Epithelial cell of proximal tubule (primary cell): ENCODE measurements at regions not wholly inside any gene's neighbourhood (a gene's known extent, or its start where the extent isn't known, plus 50 kb on each side); places are given as distances from the start of the nearest gene placed in this dataset.

Source experiments
- DNase-seq: peaks from one replicate; pipeline ENCODE4 v3.0.0-alpha.2; 2011; ENCODE audit warnings: low read depth
- H3K4me3 ChIP-seq: 2 replicates; pipeline ENCODE4 v1.5.1; 2011; ENCODE audit warnings: low read depth, mild to moderate bottlenecking, low read length
- TF ChIP-seq, protein P1 (sequence below): conservative IDR thresholded peaks from 2 replicates; pipeline ENCODE4 v1.5.1; 2012; ENCODE audit warnings: low read depth, mild to moderate bottlenecking, low read length

DNA sequence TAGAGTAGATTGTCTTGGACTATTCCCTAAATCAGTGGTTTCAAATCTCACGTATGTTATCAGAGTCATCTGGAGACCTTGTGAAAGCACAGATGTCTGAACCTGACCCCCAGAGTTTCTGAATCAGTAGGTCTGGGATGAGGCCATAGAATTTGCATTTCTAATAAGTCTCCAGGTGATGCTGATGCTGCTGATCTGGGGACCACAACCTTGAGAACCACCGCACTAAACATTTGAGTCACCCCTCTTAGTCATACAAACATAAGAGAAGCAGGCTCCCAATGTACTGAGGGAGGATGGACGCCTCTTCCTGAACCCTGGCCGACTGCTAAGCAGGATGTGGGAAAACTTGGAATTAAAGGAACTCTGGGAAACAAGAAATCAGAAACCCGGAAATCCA lies 187.8 kb upstream of the PRDM1 start:
- DNase-seq, result no peak
- no peak overlapping the region for H3K4me3 ChIP-seq
- TF ChIP-seq, protein P1, sequence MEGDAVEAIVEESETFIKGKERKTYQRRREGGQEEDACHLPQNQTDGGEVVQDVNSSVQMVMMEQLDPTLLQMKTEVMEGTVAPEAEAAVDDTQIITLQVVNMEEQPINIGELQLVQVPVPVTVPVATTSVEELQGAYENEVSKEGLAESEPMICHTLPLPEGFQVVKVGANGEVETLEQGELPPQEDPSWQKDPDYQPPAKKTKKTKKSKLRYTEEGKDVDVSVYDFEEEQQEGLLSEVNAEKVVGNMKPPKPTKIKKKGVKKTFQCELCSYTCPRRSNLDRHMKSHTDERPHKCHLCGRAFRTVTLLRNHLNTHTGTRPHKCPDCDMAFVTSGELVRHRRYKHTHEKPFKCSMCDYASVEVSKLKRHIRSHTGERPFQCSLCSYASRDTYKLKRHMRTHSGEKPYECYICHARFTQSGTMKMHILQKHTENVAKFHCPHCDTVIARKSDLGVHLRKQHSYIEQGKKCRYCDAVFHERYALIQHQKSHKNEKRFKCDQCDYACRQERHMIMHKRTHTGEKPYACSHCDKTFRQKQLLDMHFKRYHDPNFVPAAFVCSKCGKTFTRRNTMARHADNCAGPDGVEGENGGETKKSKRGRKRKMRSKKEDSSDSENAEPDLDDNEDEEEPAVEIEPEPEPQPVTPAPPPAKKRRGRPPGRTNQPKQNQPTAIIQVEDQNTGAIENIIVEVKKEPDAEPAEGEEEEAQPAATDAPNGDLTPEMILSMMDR, result no peak

GRCh38 chr6:105897131-105897530 lies 189.0 kb upstream of the PRDM1 start:
- no peak for DNase-seq
- TF ChIP-seq, protein P1, result no peak
- H3K4me3 ChIP-seq, result no peak overlapping the region

- H3K4me3 ChIP-seq, result no peak overlapping the region
- DNase-seq, result no peak
- TF ChIP-seq, protein P1, result no peak
Observed at GRCh38 chr6:105896821-105897095, 189.4 kb upstream of the PRDM1 start.

- H3K4me3 ChIP-seq, result no peak overlapping the region
- TF ChIP-seq, protein P1, result no peak
- DNase-seq, result no peak
Observed at GRCh38 chr6:105896052-105896820, 189.9 kb upstream of the PRDM1 start.

DNA sequence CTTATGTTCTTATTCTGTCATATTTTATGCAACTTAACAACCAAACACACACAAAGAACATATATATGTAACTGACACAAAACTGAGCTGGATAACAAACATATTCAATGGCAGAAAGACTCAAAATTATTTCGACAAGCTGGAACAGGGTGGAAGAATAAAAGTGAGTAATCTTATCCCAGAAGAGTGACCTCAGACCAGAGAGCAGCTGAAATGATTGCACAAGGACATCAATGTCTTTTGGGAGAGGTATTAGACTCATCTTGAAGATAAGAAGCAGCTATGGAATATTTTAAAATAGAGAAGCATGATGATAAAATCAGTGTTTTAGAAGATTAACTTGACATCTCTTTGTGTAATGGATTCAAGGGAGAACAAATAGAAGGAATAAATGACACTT lies 191.6 kb upstream of the PRDM1 start:
- no peak overlapping the region for H3K4me3 ChIP-seq
- DNase-seq, result no peak
- TF ChIP-seq, protein P1, result no peak

GRCh38 chr6:105893741-105894140 lies 192.4 kb upstream of the PRDM1 start:
- H3K4me3 ChIP-seq, result no peak overlapping the region
- TF ChIP-seq, protein P1, result no peak
- no peak for DNase-seq

- TF ChIP-seq, protein P1, result no peak
- DNase-seq, result no peak
- no peak overlapping the region for H3K4me3 ChIP-seq
Observed at GRCh38 chr6:105892577-105893262, 193.4 kb upstream of the PRDM1 start.
